OCI-LY7 (cell line): ENCODE measurements at regions not wholly inside any gene's neighbourhood (a gene's known extent, or its start where the extent isn't known, plus 50 kb on each side); places are given as distances from the start of the nearest gene placed in this dataset.

Source experiments
- BruUV-seq: library from RNA; stranded (reverse); fragments of 400-500 nt; replicated peaks from 2 replicates; lab custom pipeline; 2021; lab: Mats Ljungman, UMichigan
- CTCF ChIA-PET: fragments of 300-600 bp; sonication (Branson Sonifier 250); formaldehyde crosslinking; loops from one replicate; lab custom pipeline; 2022; ENCODE audit warnings: antibody characterized with exemption; ENCODE audit not compliant: unreplicated experiment; lab: Charles Lee
- POLR2A ChIA-PET: fragments of 300-600 bp; sonication (Branson Sonifier 250); formaldehyde crosslinking; loops from one replicate; lab custom pipeline; 2022; ENCODE audit warnings: antibody characterized with exemption; lab: Charles Lee
- DNase-seq: peaks from one replicate; pipeline ENCODE4 v3.0.0-alpha.2; 2015; ENCODE audit warnings: low spot score
- H2AFZ ChIP-seq: fragments of 200-600 bp; sonication (generic), shearing (Covaris generic); 2 replicates; pipeline ENCODE4 v1.6.1; 2014; ENCODE audit warnings: mild to moderate bottlenecking, antibody characterized with exemption, low read length, moderate library complexity
- H3K27ac ChIP-seq: fragments of 200-600 bp; sonication (generic); 2 replicates; pipeline ENCODE4 v1.5.1; 2014; ENCODE audit warnings: mixed run types, low read depth, mild to moderate bottlenecking, moderate library complexity, low read length, inconsistent platforms; ENCODE audit not compliant: poor library complexity, severe bottlenecking
- H3K36me3 ChIP-seq: fragments of 200-600 bp; sonication (generic); 2 replicates; pipeline ENCODE4 v1.6.1; 2014; ENCODE audit warnings: mild to moderate bottlenecking, antibody characterized with exemption, low read length, moderate library complexity, mixed read lengths; ENCODE audit not compliant: insufficient read depth
- H3K4me1 ChIP-seq: fragments of 200-600 bp; sonication (generic); 2 replicates; pipeline ENCODE4 v1.5.1; 2014; ENCODE audit warnings: mild to moderate bottlenecking, low read length; ENCODE audit not compliant: insufficient read depth, poor library complexity, severe bottlenecking
- H3K4me2 ChIP-seq: fragments of 200-600 bp; sonication (generic); 2 replicates; pipeline ENCODE4 v1.6.1; 2014; ENCODE audit warnings: mild to moderate bottlenecking, low read length
- H3K4me3 ChIP-seq: fragments of 200-600 bp; sonication (generic); 2 replicates; pipeline ENCODE4 v1.5.1; 2014; ENCODE audit warnings: mild to moderate bottlenecking, low read depth, low read length; ENCODE audit not compliant: poor library complexity, severe bottlenecking
- H3K79me2 ChIP-seq: fragments of 200-600 bp; sonication (generic); 2 replicates; pipeline ENCODE4 v1.6.1; 2016; ENCODE audit warnings: low read depth, mild to moderate bottlenecking, low read length, moderate library complexity, mixed read lengths; ENCODE audit not compliant: insufficient read depth
- H3K9me2 ChIP-seq: fragments of 200-600 bp; sonication (generic); 2 replicates; pipeline ENCODE4 v1.6.1; 2016; ENCODE audit warnings: mild to moderate bottlenecking, low read length, mixed read lengths; ENCODE audit not compliant: insufficient read depth
- H3K9me3 ChIP-seq: fragments of 200-600 bp; sonication (generic); 2 replicates; pipeline ENCODE4 v1.6.1; 2014; ENCODE audit warnings: mild to moderate bottlenecking, mixed run types, low read length, mixed read lengths
- H4K20me1 ChIP-seq: fragments of 200-600 bp; sonication (generic); 2 replicates; pipeline ENCODE4 v1.6.1; 2014; ENCODE audit warnings: mild to moderate bottlenecking, antibody characterized with exemption, low read length, moderate library complexity, mixed read lengths; ENCODE audit not compliant: insufficient read depth
- CTCF ChIP-seq: fragments of 200-600 bp; sonication (generic); conservative IDR thresholded peaks from 2 replicates; pipeline ENCODE4 v1.5.1; 2014; ENCODE audit warnings: mild to moderate bottlenecking, antibody characterized with exemption, low read length, moderate library complexity, mixed read lengths
- EZH2phosphoT487 ChIP-seq: fragments of 200-600 bp; sonication (generic); IDR thresholded peaks from 2 replicates; pipeline ENCODE4 v1.6.1; 2018; ENCODE audit warnings: low read depth, borderline replicate concordance, mild to moderate bottlenecking, mixed run types, antibody characterized with exemption, low read length, moderate library complexity, mixed read lengths
- intact Hi-C: fragments of 100-400 bp; cut with micrococcal nuclease; formaldehyde crosslinking; loops from one replicate; pipeline ENCODE4 v1.10.0; 2022; ENCODE audit not compliant: unreplicated experiment

GRCh38 chr2:168403736-168404135 lies 52.3 kb upstream of the CERS6 start:
- BruUV-seq, result no TSS peak
- no peak for TF ChIP-seq EZH2phosphoT487
- no peak for TF ChIP-seq CTCF
- Histone ChIP-seq H3K9me2 (no peaks in the 10 kb centered on the region), H3K4me2 (no peak overlapping the region), H3K79me2 (no peaks in the 10 kb centered on the region), H2AFZ (no peak overlapping the region), H3K4me3 (no peak overlapping the region), H3K9me3 (no peaks in the 10 kb centered on the region), H3K36me3 (no peaks in the 10 kb centered on the region), H3K4me1 (no peaks in the 10 kb centered on the region), H4K20me1 (no peaks in the 10 kb centered on the region), H3K27ac (no peak overlapping the region)
- ChIA-PET POLR2A (no interaction called here), CTCF (no interaction called here)
- no peak for DNase-seq
- intact Hi-C loops, result no loop called here

- no peak overlapping the region for H2AFZ ChIP-seq
- no peak for TF ChIP-seq EZH2phosphoT487
- no peak for TF ChIP-seq CTCF
- intact Hi-C loops, result no loop called here
- H3K27ac ChIP-seq, result no peak overlapping the region
- H4K20me1 ChIP-seq, result no peaks in the 10 kb centered on the region
- ChIA-PET CTCF (no interaction called here), POLR2A (no interaction called here)
- no peak overlapping the region for H3K4me3 ChIP-seq
- H3K9me3 ChIP-seq, result no peaks in the 10 kb centered on the region
- H3K4me2 ChIP-seq, result no peak overlapping the region
- no peak for DNase-seq
- no peaks in the 10 kb centered on the region for H3K79me2 ChIP-seq
- no peaks in the 10 kb centered on the region for H3K36me3 ChIP-seq
- no TSS peak for BruUV-seq
- H3K9me2 ChIP-seq, result no peaks in the 10 kb centered on the region
- H3K4me1 ChIP-seq, result no peaks in the 10 kb centered on the region
Measured at GRCh38 chr2:168404764-168405163, 51.3 kb upstream of the CERS6 start.
